Caco-2 (cell line): ENCODE measurements at regions not wholly inside any gene's neighbourhood (a gene's known extent, or its start where the extent isn't known, plus 50 kb on each side); places are given as distances from the start of the nearest gene placed in this dataset.

Experiments
- BruUV-seq: library from RNA; stranded (reverse); fragments of 400-500 nt; replicated peaks from 2 replicates; lab custom pipeline; 2021; lab: Mats Ljungman, UMichigan
- CTCF ChIA-PET: fragments of 300-600 bp; sonication (Branson Sonifier 250); formaldehyde crosslinking; loops from one replicate; lab custom pipeline; 2022; ENCODE audit warnings: antibody characterized with exemption; lab: Charles Lee
- POLR2A ChIA-PET: fragments of 300-600 bp; sonication (Branson Sonifier 250); formaldehyde crosslinking; loops from one replicate; lab custom pipeline; 2022; ENCODE audit warnings: antibody characterized with exemption; lab: Charles Lee
- DNase-seq, 2 experiments: peaks; one replicate each; pipeline versions ENCODE4 v3.0.0 to v3.0.0-alpha.2; 2020 to 2022
- H3K27me3 ChIP-seq: replicated peaks from 2 replicates; pipeline ENCODE4 v1.6.0; 2011; ENCODE audit warnings: low read length; ENCODE audit not compliant: control insufficient read depth, insufficient read depth
- H3K36me3 ChIP-seq: 2 replicates; pipeline ENCODE4 v1.5.1; 2011; ENCODE audit warnings: low read length; ENCODE audit not compliant: control insufficient read depth, insufficient read depth
- H3K4me1 ChIP-seq: fragments of 250-450 bp; sonication (Bioruptor Pico); 2 replicates; pipeline ENCODE4 v1.5.1; 2020; ENCODE audit warnings: mild to moderate bottlenecking
- H3K4me3 ChIP-seq: 2 replicates; pipeline ENCODE4 v1.5.1; 2011; ENCODE audit warnings: low read depth, mild to moderate bottlenecking, control low read depth, low read length
- H3K9me3 ChIP-seq: fragments of 250-450 bp; sonication (Bioruptor Pico); 2 replicates; pipeline ENCODE4 v1.5.1; 2020; ENCODE audit warnings: mild to moderate bottlenecking, moderate library complexity
- H3K27ac Mint-ChIP-seq: one replicate; pipeline ENCODE4 v1.8.0; 2022; ENCODE audit warnings: mixed read lengths; ENCODE audit not compliant: unreplicated experiment
- H3K27me3 Mint-ChIP-seq: one replicate; pipeline ENCODE4 v1.8.0; 2022; ENCODE audit warnings: mixed read lengths; ENCODE audit not compliant: insufficient read depth, unreplicated experiment
- H3K36me3 Mint-ChIP-seq: one replicate; pipeline ENCODE4 v1.8.0; 2022; ENCODE audit warnings: mild to moderate bottlenecking, mixed read lengths; ENCODE audit not compliant: insufficient read depth, unreplicated experiment
- H3K4me1 Mint-ChIP-seq: one replicate; pipeline ENCODE4 v1.8.0; 2022; ENCODE audit warnings: low read depth, mixed read lengths; ENCODE audit not compliant: unreplicated experiment
- H3K4me3 Mint-ChIP-seq: one replicate; pipeline ENCODE4 v1.8.0; 2022; ENCODE audit warnings: mild to moderate bottlenecking, moderate library complexity, mixed read lengths; ENCODE audit not compliant: unreplicated experiment
- H3K9me3 Mint-ChIP-seq: one replicate; pipeline ENCODE4 v1.8.0; 2022; ENCODE audit warnings: mixed read lengths; ENCODE audit not compliant: unreplicated experiment
- CTCF ChIP-seq, 2 experiments: fragments of 200-600 bp in 1 of 2; IDR thresholded peaks; 1 replicate in 1 of 2; 2 replicates in 1 of 2; pipeline versions ENCODE4 v1.5.1 to v1.8.0; 2011 to 2022; ENCODE audit warnings: antibody characterized with exemption in 1 of 2, control low read depth in 1 of 2, inconsistent platforms in 1 of 2, low read depth in 1 of 2, low read length in 1 of 2, mild to moderate bottlenecking in 1 of 2, moderate library complexity in 1 of 2; ENCODE audit not compliant: insufficient read depth in 1 of 2, severe bottlenecking in 1 of 2, unreplicated experiment in 1 of 2
- intact Hi-C: fragments of 100-400 bp; cut with micrococcal nuclease; formaldehyde crosslinking; loops from one replicate; pipeline ENCODE4 v1.10.0; 2022; ENCODE audit not compliant: unreplicated experiment

GRCh38 chr16:73355981-73356380 lies 308.1 kb upstream of the ZFHX3 start:
- POLR2A ChIA-PET: no interaction called here
- Mint-ChIP-seq H3K4me3 (no peak overlapping the region), H3K4me1 (no peaks in the 10 kb centered on the region), H3K36me3 (no peaks in the 10 kb centered on the region), H3K9me3 (no peaks in the 10 kb centered on the region), H3K27me3 (peaks cover 19% of the 10 kb centered on the region), H3K27ac (no peak overlapping the region)
- CTCF ChIA-PET: no interaction called here
- no peak for TF ChIP-seq CTCF (IDR thresholded peaks at IDR 0.05; ENCODE audit: insufficient read depth in 1 of 2, low read depth in 1 of 2, low read length in 1 of 2, severe bottlenecking in 1 of 2, unreplicated experiment in 1 of 2)
- no TSS peak for BruUV-seq
- Histone ChIP-seq H3K27me3 (no peaks in the 10 kb centered on the region; the same call in 1 of the 2 replicates), H3K9me3 (no peaks in the 10 kb centered on the region), H3K36me3 (no peaks in the 10 kb centered on the region), H3K4me3 (no peak overlapping the region), H3K4me1 (no peaks in the 10 kb centered on the region)
- DNase-seq: no peak
- intact Hi-C loops: no loop called here

DNA sequence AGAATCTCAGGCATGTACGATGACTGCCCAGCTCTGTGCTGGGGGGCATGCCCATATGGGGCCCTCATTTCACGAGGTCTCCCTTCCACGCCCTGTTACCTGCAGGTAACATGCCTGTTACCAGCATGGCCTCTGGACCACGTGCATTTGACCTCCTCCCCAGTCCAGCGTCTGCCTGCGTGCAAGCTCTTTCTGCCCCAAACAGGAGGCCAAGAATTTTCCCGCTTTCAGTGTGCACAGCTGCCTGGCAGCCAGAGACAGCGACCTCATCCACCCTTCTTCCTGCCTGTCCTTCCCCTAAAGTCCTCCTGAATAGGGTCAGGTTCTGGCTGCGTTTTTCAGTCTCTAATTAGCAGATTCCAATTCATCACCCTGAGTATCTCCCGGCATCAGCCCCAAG lies 306.5 kb upstream of the ZFHX3 start:
- Mint-ChIP-seq H3K4me1 (no peaks in the 10 kb centered on the region), H3K9me3 (no peaks in the 10 kb centered on the region), H3K27me3 (peaks cover 17% of the 10 kb centered on the region), H3K27ac (no peak overlapping the region), H3K36me3 (no peaks in the 10 kb centered on the region), H3K4me3 (no peak overlapping the region)
- no peak for TF ChIP-seq CTCF (IDR thresholded peaks at IDR 0.05; ENCODE audit: insufficient read depth in 1 of 2, low read depth in 1 of 2, low read length in 1 of 2, severe bottlenecking in 1 of 2, unreplicated experiment in 1 of 2)
- Histone ChIP-seq H3K4me1 (no peaks in the 10 kb centered on the region), H3K4me3 (no peak overlapping the region), H3K9me3 (no peaks in the 10 kb centered on the region), H3K36me3 (no peaks in the 10 kb centered on the region), H3K27me3 (no peaks in the 10 kb centered on the region)
- DNase-seq: no peak
- POLR2A ChIA-PET: no interaction called here
- CTCF ChIA-PET: interaction anchor here (0.7 kb wide), 1 partner anchor 522 kb away, joined by 3 read pairs; no protein-coding TSS in a partner anchor
- intact Hi-C loops: no loop called here
- BruUV-seq: no TSS peak

DNA sequence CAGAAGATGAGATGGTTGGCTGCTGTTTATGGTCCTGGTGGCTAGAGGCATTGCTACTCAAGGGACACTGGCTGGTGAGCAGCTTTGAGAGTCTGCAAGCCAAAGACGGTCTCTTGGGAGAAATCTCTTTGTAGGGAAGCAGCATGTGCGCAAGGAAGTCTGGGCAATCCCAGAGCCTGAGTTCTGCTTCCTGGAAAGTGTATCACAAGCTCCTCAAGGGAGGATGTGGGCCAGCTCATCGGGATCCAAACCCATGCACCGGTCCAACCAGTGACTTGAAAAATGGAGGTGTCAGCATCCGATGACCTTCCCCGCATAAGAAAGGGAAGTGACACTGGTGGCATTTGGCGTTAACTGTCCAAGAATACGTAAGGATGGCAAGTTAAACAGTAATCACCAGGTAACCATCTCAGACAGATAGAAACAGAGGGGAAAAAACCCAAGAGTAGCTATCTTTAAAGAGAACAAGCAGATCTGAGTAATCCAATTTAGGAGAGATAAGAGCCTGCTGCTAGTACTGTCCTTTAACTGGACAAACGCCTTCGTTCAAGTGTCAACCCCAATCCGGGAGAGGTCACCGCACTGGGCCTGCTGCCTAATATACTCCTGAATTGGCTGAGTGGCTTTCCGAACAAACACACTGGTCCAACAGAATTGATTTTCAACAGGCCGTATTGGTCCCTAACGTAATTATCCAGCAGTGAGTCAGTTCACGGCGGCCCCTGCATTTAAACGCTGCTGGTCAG lies 303.0 kb upstream of the ZFHX3 start:
- Histone ChIP-seq H3K27me3 (no peaks in the 10 kb centered on the region), H3K4me1 (no peaks in the 10 kb centered on the region), H3K4me3 (no peak overlapping the region), H3K36me3 (no peaks in the 10 kb centered on the region), H3K9me3 (no peaks in the 10 kb centered on the region)
- Mint-ChIP-seq H3K9me3 (no peaks in the 10 kb centered on the region), H3K4me1 (no peaks in the 10 kb centered on the region), H3K4me3 (no peak overlapping the region), H3K27ac (no peak overlapping the region), H3K36me3 (no peaks in the 10 kb centered on the region), H3K27me3 (peaks cover 12% of the 10 kb centered on the region)
- DNase-seq: no peak
- no TSS peak for BruUV-seq
- intact Hi-C loops: no loop called here
- CTCF ChIA-PET: no interaction called here
- no peak for TF ChIP-seq CTCF (IDR thresholded peaks at IDR 0.05; ENCODE audit: insufficient read depth in 1 of 2, low read depth in 1 of 2, low read length in 1 of 2, severe bottlenecking in 1 of 2, unreplicated experiment in 1 of 2)
- POLR2A ChIA-PET: no interaction called here
